ENCODE measurements at regions not wholly inside any gene's neighbourhood (a gene's known extent, or its start where the extent isn't known, plus 50 kb on each side); places are given as distances from the start of the nearest gene placed in this dataset.

DNA sequence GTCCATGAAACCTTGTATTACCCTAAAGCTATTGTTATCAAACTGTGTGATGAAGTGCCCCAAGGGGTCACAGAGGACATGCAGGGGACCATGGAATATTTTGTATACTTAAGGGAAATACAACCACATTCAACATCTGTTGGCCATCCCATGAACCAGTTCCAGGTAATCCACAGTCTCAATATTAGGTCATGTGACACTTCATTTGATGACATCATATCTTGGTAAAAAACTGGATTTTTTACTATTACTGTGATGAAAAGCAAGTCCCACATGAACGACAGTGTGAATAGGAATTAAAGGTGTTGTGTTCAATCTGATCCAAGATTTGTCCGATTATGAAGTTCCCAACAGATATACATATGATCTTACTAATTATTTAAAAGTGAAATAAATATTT, 355.2 kb downstream of the IRS2 start:
- Histone ChIP-seq H3K4me1 (ENCODE audit: low read depth) (no peaks in the 10 kb centered on the region), H3K36me3 (no peaks in the 10 kb centered on the region), H3K4me3 (no peak overlapping the region), H3K27me3 (no peaks in the 10 kb centered on the region), H3K9me3 (ENCODE audit: low read depth) (no peaks in the 10 kb centered on the region), H3K27ac (no peak overlapping the region)
- no peak for DNase-seq (ENCODE audit: low read depth in 1 of 2, low spot score in 1 of 2)
- TF ChIP-seq, protein P1, sequence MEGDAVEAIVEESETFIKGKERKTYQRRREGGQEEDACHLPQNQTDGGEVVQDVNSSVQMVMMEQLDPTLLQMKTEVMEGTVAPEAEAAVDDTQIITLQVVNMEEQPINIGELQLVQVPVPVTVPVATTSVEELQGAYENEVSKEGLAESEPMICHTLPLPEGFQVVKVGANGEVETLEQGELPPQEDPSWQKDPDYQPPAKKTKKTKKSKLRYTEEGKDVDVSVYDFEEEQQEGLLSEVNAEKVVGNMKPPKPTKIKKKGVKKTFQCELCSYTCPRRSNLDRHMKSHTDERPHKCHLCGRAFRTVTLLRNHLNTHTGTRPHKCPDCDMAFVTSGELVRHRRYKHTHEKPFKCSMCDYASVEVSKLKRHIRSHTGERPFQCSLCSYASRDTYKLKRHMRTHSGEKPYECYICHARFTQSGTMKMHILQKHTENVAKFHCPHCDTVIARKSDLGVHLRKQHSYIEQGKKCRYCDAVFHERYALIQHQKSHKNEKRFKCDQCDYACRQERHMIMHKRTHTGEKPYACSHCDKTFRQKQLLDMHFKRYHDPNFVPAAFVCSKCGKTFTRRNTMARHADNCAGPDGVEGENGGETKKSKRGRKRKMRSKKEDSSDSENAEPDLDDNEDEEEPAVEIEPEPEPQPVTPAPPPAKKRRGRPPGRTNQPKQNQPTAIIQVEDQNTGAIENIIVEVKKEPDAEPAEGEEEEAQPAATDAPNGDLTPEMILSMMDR (IDR thresholded peaks at IDR 0.05; ENCODE audit: low read depth, low read length), result no peak

DNA sequence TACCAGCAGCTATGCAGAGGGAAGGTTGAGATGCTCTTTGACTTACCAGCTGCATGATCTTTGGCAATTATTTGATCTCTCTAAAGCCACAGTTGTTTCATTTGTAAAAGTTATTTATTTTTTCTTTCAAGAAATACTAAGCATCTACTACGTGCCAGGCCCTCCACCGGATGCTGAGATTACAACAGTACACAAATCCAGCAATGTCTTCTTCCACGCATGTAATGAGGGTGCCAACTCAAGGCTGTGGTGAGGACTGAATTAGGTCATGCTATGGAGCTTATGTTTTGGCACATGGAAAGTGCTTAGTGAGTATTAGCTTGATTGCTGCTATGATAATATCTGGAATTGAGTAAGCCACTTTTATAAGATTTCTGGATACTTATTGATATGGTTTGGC, 358.2 kb downstream of the IRS2 start:
- TF ChIP-seq, protein P1 (IDR thresholded peaks at IDR 0.05; ENCODE audit: low read depth, low read length), result no peak
- no peak for DNase-seq (ENCODE audit: low read depth in 1 of 2, low spot score in 1 of 2)
- H3K9me3 ChIP-seq (ENCODE audit: low read depth), result no peaks in the 10 kb centered on the region

DNA sequence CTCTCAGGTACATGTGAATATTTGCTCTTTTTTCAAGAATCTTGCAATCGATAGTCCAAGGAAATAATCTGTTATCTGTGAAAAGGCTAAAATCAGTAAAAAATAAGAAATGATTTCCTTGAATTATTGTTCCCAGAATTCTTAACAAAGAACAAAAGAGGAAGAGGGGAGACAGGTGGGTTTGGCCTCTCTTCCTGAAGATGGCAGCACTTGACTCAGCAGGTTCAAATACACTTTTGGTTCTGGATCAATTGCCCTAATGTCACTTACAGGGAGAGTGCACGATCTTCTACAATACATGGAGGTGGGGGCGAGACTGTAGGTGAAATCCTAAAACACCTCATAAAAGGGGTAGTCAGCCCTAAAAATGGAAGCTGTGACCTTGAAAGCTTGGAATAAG, 358.7 kb downstream of the IRS2 start:
- Histone ChIP-seq H3K27me3 (no peaks in the 10 kb centered on the region), H3K4me1 (ENCODE audit: low read depth) (no peaks in the 10 kb centered on the region), H3K9me3 (ENCODE audit: low read depth) (no peaks in the 10 kb centered on the region), H3K36me3 (no peaks in the 10 kb centered on the region), H3K27ac (no peak overlapping the region), H3K4me3 (no peak overlapping the region)
- DNase-seq (ENCODE audit: low read depth in 1 of 2, low spot score in 1 of 2), result no peak
- TF ChIP-seq, protein P1 (IDR thresholded peaks at IDR 0.05; ENCODE audit: low read depth, low read length), result no peak

More for the DNA sequence above, 358.2 kb downstream of the IRS2 start:
- Histone ChIP-seq H3K4me3 (no peak overlapping the region), H3K36me3 (no peaks in the 10 kb centered on the region), H3K4me1 (ENCODE audit: low read depth) (no peaks in the 10 kb centered on the region), H3K27ac (no peak overlapping the region), H3K27me3 (no peaks in the 10 kb centered on the region)

DNA sequence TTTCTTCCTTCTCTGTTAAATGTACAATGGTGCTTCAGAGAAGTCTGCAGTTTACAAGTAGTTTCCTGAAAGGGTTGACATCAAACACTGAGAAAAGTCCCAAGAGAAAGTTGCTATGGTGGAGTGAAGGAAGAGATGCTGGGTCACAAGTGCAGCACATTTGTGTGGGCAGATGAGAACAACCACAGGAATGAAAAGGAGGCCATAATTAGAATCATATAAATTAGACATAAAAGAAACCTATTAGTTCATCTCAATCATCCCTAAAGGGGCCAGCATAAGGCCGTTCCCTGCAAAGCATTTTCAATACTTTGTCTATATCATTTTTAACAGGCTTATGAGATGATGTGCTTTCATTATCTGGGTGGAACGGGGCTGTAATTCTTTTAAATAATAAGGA, 359.2 kb downstream of the IRS2 start:
- Histone ChIP-seq H3K9me3 (ENCODE audit: low read depth) (no peaks in the 10 kb centered on the region), H3K27ac (no peak overlapping the region), H3K27me3 (no peaks in the 10 kb centered on the region), H3K4me1 (ENCODE audit: low read depth) (no peaks in the 10 kb centered on the region), H3K4me3 (no peak overlapping the region), H3K36me3 (no peaks in the 10 kb centered on the region)
- TF ChIP-seq, protein P1 (IDR thresholded peaks at IDR 0.05; ENCODE audit: low read depth, low read length), result no peak
- DNase-seq (ENCODE audit: low read depth in 1 of 2, low spot score in 1 of 2), result no peak

DNA sequence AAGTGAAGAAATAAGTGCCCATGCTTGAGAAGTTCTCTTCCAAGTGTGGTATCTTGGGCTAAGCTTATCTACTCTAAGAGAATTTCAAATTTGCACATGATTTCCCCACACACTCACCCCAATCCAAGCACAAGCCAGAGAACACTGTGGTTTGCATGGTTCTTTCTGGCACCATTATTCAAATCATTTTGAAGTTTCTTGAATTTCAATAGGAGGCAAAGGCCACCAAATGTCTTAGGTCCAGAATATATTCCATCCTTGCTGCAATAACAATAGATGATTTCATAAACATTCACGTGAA, 359.7 kb downstream of the IRS2 start:
- Histone ChIP-seq H3K36me3 (no peaks in the 10 kb centered on the region), H3K27ac (no peak overlapping the region), H3K4me3 (no peak overlapping the region), H3K27me3 (no peaks in the 10 kb centered on the region), H3K4me1 (ENCODE audit: low read depth) (no peaks in the 10 kb centered on the region), H3K9me3 (ENCODE audit: low read depth) (no peaks in the 10 kb centered on the region)
- peak in 1 of 2 donors; percentile 40 for DNase-seq (ENCODE audit: low read depth in 1 of 2, low spot score in 1 of 2)
- TF ChIP-seq, protein P1 (IDR thresholded peaks at IDR 0.05; ENCODE audit: low read depth, low read length), result no peak
